RWPE1 (cell line): ENCODE measurements at regions not wholly inside any gene's neighbourhood (a gene's known extent, or its start where the extent isn't known, plus 50 kb on each side); places are given as distances from the start of the nearest gene placed in this dataset.

ENCODE experiments used
- CTCF ChIA-PET: fragments of 350-600 bp; sonication (Branson Sonifier 250); formaldehyde crosslinking; extraction: SDS; loops from one replicate; lab custom pipeline; 2021; lab: Yijun Ruan, JAX
- POLR2A ChIA-PET: fragments of 400-600 bp; formaldehyde crosslinking; extraction: SDS; loops from one replicate; lab custom pipeline; 2020; ENCODE audit warnings: antibody characterized with exemption; ENCODE audit not compliant: low non-redundant PET; lab: Yijun Ruan, JAX
- DNase-seq: peaks from one replicate; pipeline ENCODE4 v3.0.0; 2012; ENCODE audit warnings: low spot score
- H3K27ac ChIP-seq: fragments of 450-650 bp; 2 replicates; pipeline ENCODE4 v1.5.1; 2017
- TF ChIP-seq, protein P1 (sequence below): fragments of 450-650 bp; conservative IDR thresholded peaks from 2 replicates; pipeline ENCODE4 v1.5.1; 2017; ENCODE audit warnings: low read depth, mild to moderate bottlenecking

DNA sequence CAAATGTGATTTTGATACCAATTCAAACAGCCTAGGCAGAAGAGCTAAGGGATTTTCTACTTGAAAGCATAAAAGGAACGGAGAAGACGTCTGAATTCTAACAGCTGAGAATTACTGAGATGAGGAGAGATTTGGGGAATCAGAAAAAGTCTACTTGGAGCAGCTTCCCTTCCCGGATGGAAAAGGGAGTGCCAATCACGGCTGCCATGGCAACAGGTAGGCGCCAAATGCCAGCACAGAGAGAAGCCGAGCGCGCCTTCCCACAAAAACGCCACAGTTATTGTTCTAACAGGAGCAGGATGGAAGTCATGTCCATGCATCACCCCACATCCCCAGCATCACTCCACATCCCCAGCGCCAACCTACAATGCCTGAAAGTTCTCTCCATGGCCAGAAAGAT, 63.5 kb upstream of the PRR20G start:
- CTCF ChIA-PET, result interaction anchor here (0.6 kb wide), 1 partner anchor 91 kb away, joined by 3 read pairs; no protein-coding TSS in a partner anchor
- TF ChIP-seq, protein P1, sequence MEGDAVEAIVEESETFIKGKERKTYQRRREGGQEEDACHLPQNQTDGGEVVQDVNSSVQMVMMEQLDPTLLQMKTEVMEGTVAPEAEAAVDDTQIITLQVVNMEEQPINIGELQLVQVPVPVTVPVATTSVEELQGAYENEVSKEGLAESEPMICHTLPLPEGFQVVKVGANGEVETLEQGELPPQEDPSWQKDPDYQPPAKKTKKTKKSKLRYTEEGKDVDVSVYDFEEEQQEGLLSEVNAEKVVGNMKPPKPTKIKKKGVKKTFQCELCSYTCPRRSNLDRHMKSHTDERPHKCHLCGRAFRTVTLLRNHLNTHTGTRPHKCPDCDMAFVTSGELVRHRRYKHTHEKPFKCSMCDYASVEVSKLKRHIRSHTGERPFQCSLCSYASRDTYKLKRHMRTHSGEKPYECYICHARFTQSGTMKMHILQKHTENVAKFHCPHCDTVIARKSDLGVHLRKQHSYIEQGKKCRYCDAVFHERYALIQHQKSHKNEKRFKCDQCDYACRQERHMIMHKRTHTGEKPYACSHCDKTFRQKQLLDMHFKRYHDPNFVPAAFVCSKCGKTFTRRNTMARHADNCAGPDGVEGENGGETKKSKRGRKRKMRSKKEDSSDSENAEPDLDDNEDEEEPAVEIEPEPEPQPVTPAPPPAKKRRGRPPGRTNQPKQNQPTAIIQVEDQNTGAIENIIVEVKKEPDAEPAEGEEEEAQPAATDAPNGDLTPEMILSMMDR, result no peak
- POLR2A ChIA-PET, result no interaction called here
- DNase-seq, result no peak
- no peak overlapping the region for H3K27ac ChIP-seq

DNA sequence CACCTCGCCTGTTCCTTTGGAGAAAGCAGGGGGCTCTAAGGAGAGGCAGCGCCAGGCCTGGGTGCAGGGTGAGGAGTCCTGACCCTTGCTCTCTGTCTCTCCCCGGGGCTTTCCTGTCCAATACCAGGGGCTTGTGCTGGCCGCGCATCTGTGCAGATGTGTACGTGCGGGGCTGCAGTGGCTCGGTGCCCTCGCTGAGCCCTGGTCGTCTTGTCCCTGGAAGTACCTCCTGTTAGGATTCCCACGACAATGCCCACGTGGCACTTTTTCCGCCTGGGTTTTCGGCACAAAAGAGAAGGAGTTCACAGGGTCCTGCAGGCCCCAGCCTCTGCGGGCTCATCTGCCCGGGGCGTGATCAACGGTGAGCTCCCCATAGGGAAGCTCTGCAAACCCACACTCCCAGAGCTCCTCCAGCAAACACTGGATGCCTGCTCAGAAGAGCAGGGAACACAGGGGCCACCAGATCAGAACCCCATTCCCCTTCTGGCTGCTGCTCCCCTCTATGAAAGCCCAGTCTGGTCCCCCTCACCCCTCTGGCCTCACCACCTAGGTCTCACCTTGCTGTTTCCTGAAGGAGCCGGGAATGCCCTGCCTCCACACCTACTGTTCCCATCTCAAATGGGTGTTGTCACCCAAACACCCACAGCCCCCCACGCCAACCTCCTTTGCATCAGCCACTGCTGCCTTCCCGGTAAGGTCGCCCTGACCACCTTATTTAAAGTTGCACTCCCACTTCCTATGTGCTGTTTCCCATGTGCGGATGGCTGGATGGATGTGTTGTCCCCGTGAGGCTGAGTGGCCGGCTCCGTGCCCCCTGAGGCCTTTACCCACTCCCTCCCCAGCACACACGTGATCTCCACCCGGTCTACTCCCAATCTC, 62.6 kb upstream of the PRR20G start:
- DNase-seq, result no peak
- TF ChIP-seq, protein P1, result no peak
- POLR2A ChIA-PET, result no interaction called here
- CTCF ChIA-PET, result no interaction called here
- no peak overlapping the region for H3K27ac ChIP-seq

DNA sequence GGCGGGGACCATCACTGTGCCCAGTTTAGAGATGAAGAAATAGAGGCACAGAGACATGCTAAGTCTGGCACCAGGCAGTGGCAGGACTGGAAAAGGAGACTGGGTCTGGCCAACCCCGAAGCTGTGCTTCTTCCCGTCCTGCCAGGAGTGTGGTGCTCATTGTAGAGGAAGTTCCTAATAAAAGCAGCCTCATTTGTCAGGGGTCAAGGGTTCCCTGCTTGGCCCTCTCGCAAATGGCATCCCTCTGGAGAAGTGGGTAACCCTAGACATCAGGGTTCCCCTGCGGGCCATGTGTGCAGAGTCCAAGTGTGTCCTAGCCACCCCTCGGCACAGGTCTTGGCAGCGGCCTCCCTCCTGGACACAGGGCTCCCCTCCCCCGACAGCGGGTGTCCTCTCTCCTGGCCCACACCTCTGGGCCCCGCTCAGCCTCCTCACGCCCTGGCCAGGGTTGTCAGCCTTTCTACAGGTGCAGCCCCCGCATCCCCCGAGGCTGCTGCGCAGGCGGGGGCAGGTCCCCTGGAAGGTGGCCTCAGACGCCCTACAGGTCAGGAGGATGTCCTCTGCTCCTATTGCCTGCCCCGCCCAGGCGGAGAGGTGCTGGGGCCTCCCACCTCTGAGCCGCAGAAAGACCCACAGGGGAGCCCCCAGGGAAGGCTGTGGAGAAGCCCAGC, 61.8 kb upstream of the PRR20G start:
- DNase-seq, result no peak
- ChIA-PET POLR2A (no interaction called here), CTCF (no interaction called here)
- TF ChIP-seq, protein P1, result no peak
- H3K27ac ChIP-seq, result no peak overlapping the region

DNA sequence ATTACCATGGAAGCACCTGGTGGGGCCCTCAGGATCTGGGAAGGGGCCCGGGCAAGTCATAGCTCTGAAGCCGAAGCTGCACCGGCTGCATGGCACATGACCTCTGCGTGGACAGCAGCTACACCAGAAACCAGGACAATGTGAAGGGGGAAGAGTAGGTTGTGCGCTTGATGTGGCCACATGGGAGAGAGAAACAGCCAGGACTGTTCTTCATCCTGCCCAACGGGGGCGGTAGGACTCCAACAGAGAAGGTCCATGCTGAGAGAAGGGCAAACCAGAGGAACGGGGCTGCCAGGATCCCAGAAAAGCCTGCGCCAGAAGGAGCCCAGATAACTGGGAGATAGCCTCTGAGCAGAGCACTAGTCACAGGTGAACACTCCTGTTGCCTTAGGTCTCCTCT, 54.9 kb upstream of the PRR20G start:
- no peak for DNase-seq
- H3K27ac ChIP-seq, result no peak overlapping the region
- CTCF ChIA-PET, result no interaction called here
- TF ChIP-seq, protein P1, result no peak
- POLR2A ChIA-PET, result no interaction called here

DNA sequence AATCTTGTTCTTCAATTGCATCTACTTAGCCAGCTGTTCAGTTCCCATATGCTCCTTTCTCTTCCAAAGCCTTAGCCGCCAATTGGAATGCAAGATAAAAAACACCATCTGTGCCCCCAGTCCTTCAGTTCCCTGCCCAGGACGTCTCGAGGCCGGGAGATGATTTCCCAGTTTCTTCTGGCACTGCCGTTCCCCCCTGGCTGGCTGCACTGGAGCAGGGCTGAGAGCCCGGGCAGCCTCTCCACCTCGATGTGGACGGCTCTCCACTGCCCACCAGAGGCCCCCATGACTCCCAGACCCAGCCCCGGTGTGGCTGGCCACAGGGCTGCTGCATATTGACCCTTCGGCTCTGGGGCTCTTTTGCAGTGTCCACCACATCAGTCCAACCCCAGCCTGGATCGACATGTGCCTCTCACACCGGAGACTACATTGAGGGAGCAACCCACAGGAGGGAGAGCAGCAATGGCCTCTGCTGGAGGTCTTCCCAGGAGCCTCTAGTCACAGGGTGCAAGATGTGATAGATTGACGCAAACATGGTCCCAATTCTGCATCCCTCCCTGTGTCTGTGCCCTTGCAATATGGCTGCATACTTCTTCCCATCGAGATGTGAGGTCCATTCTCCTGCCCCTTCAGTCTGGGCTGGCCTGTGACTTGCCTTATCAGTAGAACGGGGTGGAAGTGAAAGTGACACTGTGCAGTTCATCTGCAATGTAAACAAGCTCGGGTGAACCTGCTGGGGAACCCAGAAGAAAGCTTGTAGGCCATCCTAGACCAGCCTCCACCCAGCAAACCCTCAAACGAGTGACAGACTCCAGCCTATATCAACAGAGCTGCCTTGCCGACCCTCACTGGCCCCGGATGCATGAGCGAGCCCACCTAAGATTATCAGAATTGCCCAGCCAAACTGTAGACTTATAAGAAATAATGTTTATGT, 52.3 kb upstream of the PRR20G start:
- ChIA-PET POLR2A (no interaction called here), CTCF (no interaction called here)
- TF ChIP-seq, protein P1, result no peak
- DNase-seq, result no peak
- no peak overlapping the region for H3K27ac ChIP-seq

DNA sequence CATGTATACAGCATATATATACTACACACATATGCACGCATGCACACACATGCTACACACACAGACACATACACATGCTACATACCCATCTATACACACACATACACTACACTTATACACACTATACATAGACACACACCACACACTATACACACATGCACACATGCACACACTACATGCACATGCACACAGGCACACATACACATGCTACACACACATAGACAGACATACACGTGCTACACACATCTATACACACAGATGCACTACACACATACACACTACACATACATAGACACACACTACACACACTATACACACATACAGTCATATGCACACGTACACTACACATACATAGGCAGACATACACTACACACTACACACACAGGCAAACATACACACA, 51.2 kb upstream of the PRR20G start:
- CTCF ChIA-PET, result no interaction called here

More for the DNA sequence above, 51.2 kb upstream of the PRR20G start:
- TF ChIP-seq, protein P1, result no peak
- no peak overlapping the region for H3K27ac ChIP-seq
- POLR2A ChIA-PET, result no interaction called here
- DNase-seq, result no peak
